ENCODE measurements at regions not wholly inside any gene's neighbourhood (a gene's known extent, or its start where the extent isn't known, plus 50 kb on each side); places are given as distances from the start of the nearest gene placed in this dataset.
"Not testable (repeated sequence)": the region's sequence is repeated elsewhere in the genome, so short reads cannot be mapped to it uniquely, and the experiment has no call there.

DNA sequence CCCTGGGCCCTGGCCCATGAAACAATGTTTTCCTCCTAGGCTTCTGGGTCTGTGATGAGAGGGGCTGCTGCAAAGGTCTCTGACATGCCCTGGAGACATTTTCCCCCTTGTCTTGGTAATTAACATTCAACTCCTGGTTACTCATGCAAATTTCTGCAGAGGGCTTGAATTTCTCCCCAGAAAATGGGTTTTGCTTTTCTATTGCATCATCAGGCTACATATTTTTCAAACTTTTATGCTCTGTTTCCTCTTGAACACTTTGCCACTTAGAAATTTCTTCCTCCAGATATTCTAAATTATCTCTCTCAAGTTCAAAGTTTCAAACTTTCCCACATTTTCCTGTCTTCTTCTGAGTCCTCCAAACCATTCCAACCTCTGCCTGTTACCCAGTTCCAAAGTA, 98.2 kb upstream of the TCF21 start:
- DNase-seq (ENCODE audit: low spot score): not testable (repeated sequence)

DNA sequence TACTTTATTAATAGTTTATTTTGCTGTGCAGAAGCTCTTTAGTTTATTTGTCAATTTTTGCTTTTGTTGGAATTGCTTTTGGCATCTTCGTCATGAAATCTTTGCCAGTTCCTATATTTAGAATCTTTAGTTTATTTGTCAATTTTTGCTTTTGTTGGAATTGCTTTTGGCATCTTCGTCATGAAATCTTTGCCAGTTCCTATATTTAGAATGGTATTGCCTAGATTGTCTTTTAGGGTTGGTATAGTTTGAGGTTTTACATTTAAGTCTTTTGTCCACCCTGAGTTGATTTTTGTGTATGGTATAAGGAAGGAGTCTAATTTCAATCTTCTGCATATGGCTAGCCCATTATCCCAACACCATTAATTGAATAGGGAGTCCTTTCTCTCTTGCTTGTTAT, 93.9 kb upstream of the TCF21 start:
- not testable (repeated sequence) for DNase-seq (ENCODE audit: low spot score)

DNA sequence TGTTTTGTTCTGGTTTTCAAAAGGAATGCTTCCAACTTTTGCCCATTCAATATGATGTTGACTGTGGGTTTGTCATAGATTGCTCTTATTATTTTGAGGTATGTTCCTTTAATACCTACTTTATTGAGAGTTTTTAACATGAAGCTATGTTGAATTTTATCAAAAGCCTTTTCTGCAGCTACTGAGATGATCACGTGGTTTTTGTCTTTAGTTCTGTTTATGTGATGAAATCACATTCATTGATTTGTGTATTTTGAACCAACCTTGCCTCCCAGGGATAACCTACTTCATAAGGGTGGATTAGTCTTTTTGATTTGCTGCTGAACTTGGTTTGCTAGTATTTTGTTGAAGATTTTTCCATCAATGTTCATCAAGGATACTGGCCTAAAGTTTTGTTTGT, 92.7 kb upstream of the TCF21 start:
- DNase-seq (ENCODE audit: low spot score): no peak

DNA sequence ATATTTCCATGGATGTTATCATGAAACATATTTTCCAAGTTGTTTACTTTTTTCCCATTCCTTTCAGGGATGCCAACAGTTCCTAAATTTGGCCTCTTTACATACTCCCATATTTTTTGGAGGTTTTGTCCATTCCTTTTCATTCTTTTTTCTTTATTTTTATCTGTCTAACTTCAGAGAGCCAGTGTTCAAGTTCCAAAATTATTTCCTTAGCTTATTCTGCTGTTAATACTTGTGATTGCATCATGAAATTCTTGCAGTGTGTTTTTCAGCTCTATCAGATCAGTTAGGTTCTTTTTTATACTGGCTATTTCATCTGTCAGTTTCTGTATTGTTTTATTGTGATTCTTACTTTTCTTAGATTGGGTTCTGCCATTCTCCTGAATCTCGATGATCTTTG, 89.9 kb upstream of the TCF21 start:
- DNase-seq (ENCODE audit: low spot score): no peak

DNA sequence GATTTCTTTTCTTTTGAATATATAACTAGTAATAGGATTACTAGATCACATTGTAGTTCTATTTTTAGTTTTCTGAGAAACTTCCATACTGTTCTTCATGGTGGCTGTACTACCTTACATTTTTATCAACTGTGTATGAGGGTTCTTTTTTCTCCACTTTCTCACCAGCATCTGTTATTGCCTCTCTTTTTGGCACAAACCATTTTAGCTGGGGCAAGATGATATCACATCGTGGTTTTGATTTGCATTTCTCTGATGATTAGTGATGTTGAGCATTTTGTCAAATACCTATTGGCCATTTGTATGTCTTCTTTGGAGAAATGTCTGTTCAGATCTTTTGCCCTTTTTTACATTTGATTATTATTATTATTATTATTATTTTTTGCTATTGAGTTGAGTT, 86.1 kb upstream of the TCF21 start:
- DNase-seq (ENCODE audit: low spot score): no peak

DNA sequence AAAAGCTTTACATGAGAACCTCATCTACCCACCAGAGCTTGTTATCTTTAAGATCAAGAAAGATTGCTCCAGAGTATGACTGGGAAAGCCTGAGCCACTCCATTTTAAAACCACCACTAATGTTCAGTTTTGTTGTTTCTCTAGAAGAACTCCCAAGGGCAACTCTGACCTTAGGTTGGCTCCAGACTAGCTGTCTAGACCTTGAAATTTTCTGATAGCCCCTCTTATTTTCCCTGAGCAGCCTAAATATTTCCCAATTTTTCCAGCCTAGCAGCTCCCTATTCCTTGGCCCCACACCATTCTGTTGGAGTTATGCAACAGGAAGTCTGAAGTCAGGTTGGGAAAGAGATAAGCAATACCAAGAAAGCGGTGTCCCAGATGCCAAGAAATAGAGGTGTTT, 84.6 kb upstream of the TCF21 start:
- DNase-seq (ENCODE audit: low spot score): no peak

DNA sequence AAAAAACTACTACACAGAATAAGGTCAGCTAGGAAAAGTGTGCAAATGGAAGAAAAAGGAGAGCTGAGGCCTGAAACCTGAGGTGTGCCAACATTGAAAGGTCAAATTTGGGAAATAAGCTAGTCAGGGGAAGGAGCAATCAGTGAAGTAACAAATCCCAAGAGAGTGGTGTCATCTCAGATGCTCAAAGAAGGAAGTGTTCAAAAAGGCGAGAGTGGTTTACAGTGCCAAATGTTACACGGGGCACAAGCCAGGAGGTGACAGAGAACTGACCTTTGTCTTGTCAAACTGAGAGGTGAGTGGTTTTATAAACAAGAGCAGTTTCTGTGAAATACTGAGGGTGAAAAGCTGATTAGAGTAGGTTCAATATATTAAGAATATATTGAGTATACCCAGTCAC, 83.0 kb upstream of the TCF21 start:
- DNase-seq (ENCODE audit: low spot score): no peak

DNA sequence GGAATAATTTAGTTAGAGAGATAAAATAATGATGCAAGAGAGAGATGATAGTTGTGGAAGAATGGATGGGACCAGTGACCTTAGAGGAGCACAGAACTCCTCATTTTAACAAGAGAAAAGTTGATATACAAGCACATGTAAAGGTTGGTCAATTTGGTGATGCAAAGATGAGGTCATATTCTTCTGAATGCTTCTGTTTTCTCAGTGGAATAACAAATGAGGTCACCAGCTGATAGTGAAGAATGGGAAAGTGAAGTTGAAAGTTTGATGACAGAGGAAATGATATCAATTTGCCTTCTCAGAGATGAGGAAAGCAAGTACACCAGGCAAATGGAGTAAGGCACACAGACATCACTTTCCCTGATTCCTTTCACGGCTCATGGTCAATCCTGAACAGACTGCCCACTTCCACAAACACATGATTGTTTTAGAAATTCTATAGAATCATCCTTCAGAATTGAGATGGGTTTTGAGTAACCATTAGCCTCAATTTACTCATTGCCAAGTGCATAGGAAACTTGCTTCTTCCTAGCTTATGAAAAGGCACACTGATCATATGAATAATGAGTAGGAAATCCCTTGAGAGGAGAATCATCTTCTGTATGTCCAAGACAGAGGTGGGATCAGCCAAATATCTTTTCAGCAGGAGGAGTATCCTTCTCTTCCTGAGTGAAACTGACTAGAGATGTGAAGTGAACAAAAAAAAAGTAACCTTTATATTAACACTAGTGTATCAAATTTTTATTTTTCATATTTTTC, 82.4 kb upstream of the TCF21 start:
- no peak for DNase-seq (ENCODE audit: low spot score)

DNA sequence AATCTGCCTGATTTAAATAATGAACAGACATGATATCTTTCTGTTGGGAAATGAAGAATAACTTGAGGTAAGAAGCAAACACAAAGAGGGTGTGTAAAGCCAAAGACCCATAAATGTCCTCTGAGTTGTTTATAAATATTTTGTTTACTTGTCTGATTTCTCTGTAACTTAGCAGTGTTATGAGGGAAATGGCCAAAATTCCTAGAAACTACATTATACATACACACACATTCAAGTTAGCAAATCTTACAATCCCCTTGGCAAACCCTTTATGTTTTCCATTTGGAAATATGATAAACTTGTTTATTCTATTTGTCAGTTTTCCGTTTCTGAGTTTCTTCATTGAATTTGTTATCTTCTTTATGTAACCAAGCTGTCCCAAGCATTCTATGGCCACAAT, 81.4 kb upstream of the TCF21 start:
- no peak for DNase-seq (ENCODE audit: low spot score)

DNA sequence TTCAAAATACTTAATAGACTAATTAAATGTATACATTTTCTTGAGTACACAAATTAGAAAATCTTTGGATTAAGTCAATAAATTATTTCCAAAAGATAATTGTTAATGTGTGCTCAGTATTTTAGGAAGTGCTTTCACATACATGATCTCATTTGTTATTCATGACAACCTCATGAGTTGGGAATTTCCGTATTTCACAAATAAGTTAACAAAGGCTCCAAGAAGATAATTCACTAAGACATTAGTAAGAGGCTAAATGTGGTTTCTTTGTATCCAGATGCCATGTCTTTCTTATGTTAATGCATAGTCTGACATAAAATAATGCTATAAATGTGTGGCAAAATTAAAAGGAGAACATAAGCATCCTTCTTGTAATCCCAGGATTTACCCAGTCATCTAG, 79.5 kb upstream of the TCF21 start:
- no peak for DNase-seq (ENCODE audit: low spot score)

DNA sequence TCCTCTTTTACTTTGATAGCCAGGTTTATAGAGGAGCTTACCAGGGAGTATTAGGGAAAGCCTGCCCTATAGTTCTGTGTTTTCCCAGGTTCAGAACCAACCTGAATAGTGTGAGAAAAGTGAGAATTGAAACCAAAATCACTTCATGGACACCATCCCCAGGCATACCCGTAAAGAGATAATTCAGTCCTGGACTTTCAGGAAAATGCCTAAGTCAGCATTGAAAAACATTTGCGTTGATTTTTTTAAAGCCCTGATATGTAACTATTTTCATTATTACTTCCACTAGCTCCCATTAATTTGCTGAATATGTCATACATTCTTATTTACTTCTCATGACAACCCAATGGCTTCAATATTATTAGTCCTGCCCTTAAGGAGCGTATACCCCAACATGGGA, 77.4 kb upstream of the TCF21 start:
- no peak for DNase-seq (ENCODE audit: low spot score)

DNA sequence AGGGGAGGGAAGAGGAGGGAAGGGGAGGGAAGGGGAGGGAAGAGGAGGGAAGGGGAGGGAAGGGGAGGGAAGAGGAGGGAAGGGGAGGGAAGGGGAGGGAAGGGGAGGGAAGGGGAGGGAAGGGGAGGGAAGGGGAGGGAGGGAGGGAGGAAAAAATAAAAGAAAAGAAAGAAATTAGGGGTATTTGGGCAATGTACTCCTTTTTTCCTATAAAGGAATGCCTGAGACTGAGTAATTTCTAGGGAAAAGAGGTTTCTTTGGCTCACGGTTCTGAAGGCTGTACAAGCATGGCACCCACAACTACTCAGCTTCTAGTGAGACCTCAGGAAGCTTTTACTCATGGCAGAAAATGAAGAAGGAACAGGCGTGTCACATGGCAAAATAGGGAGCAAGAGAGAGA, 76.5 kb upstream of the TCF21 start:
- DNase-seq (ENCODE audit: low spot score): not testable (repeated sequence)

DNA sequence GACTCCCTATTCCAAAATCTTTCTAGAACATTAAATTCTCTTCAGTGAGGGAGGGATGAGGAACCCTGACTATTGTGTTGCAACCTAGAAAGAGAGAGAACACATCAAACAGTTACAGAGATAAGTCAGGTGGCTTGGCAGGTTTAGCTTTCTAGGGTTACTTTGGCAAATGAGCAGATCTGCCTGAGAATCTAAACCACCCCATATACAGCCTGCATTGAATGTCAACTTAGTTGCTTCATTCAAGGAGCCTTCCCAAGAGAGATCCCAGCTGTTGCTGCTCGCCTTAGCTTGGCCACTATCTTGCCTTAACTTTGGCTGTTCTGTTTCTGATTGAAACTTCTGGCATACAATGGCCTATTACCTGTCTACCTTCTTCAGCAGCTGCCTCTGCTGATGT, 74.7 kb upstream of the TCF21 start:
- no peak for DNase-seq (ENCODE audit: low spot score)

DNA sequence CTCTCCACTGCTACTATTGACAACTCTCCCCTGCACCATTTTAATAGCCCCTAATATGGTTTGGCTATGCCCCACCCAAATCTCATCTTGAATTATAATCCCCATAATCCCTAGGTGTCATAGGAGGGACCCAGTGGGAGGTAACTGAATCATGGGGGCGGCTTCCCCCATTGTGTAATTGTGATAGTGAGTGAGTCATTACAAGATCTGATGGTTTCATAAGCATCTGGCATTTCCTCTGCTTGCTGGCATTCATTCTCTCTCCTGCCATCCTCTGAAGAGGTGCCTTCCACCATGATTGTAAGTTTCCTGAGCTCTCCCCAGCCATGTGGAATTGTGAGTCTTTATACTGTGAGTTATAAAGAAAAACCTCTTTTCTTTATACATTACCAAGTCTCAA, 74.1 kb upstream of the TCF21 start:
- no peak for DNase-seq (ENCODE audit: low spot score)

DNA sequence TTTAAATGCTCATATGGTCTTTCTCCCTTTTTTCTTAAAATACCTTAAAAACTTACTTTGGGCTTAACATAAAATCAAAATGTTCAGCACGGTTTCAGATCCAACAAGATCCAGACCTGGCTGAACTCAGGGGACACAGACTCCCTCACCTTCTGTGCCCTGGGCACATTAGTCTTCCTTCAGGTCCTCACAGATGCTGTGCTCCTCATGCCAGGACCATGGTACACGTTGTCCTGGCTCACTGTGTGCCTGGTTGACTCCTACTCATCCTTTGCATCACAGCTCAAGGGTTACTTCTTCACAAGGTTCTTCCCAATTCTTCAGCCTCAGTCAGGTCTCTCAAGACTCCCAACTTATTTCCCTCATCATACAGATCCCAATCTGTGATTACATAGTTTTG, 73.6 kb upstream of the TCF21 start:
- no peak for DNase-seq (ENCODE audit: low spot score)

DNA sequence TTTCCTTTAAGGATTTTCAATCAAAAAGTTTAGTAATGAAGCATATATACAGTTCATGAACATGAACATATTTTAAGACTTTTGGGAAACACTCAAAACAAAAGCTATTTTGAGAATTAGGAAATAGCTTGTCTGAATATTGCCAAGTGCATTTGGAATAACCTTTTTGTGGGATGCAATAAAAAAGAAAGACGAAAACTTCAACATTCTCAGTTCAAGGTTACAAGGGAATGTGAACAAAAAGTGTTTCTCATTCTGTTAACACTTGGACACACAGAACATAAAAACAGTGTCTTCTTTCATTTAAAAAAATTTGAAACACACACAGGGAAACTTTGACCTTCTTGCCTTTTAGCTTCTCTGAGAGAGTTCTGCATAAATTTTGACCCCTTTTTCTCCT, 72.7 kb upstream of the TCF21 start:
- DNase-seq (ENCODE audit: low spot score): no peak

DNA sequence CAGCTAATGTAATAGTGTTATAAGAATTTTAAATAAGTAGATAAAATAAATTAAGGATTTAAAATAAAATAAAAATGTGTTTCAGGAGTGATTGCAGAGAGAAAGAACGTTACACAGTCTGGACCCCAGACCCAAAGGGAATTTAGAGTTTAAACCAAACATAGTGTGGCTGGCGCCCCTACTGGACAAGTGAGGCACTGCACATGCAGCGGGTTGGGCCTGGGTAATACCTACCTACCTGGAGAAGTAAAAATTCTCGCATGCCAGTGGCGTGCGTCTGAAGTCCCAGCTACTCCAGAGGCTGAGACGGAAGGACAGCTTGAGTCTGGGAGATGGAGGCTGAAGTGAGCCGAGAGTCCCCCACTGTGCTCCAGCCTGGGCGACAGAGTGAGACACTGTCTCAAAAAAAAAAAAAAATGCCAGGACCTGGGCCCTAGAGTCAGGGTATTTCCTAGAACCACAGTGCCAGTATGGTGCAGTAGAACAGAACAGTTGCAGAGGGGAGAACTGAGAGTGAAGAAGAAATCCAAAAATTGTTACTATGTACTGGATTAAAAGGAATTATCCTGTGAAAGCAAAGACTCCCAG, 71.4 kb upstream of the TCF21 start:
- no peak for DNase-seq (ENCODE audit: low spot score)

DNA sequence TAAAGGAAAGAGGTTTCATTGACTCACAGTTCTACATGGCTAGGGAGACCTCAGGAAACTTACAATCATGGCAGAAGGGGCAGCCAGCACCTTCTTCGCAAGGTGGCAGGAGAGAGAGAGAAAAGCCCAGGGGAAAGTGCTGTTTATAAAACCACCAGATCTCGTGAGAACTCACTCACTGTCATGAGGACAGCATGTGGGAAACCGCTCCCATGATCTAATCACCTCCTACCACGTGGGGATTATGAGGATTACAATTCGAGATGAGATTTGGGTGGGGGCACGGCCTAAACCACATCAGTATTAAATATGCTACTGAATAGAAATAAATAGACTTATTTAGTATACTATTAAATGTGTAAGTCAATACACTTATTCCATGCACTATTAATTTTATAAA, 70.6 kb upstream of the TCF21 start:
- no peak for DNase-seq (ENCODE audit: low spot score)

DNA sequence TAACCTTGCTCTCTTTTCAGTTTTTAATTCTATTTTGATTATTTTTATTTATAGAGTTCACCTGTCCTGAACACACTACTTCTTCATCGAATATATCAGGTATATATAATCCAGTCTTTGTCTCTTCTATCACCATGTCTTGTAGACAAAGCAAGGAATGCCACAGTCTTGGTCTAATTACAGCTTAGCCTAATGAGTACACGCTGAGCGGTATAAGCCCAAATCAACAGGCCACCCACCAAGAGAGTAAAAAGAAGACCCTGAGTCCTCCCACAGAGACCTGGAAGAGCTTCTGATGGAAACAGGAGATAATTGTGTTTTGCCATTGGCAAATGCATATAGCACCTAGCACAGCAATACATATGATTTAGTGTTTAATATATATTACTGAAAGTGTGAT, 68.7 kb upstream of the TCF21 start:
- DNase-seq (ENCODE audit: low spot score): no peak

DNA sequence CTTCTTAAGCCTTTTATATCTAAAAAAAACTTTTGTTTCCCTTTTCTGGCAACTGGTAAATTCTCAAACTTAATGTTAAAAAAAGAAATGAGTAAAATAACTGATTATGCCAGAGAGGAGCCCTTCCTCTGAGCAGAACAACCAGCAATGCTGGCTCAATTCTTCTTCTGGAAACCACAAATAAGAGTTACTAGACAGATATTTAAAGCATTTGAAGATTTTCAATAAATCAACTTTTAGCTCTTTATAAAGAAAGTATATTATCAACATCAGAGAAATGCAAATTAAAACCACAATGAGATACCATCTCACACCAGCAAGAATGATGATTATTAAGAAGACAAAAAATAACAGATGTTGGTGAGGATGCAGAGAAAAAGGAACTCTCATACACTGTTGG, 61.1 kb upstream of the TCF21 start:
- no peak for DNase-seq (ENCODE audit: low spot score)

DNA sequence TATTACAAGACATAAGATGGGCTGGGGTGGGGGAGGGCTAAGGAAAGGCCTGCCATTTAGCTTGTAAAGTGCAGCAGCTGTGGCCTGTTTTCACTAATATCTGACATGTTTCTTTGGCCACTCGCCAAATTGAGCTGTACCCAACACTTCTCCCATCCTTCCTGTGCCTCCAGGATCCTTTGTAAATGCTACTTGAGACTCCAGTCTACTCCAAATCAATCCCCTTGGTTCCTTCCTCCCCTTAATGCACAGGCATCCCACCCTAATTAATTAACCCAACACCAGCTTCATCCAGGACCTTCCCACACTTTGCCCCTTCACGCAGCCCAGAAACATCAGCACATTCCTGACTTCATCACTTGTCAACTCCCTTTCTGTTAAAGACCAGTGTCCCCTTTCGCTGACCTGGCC, 55.0 kb upstream of the TCF21 start:
- DNase-seq (ENCODE audit: low spot score): no peak

DNA sequence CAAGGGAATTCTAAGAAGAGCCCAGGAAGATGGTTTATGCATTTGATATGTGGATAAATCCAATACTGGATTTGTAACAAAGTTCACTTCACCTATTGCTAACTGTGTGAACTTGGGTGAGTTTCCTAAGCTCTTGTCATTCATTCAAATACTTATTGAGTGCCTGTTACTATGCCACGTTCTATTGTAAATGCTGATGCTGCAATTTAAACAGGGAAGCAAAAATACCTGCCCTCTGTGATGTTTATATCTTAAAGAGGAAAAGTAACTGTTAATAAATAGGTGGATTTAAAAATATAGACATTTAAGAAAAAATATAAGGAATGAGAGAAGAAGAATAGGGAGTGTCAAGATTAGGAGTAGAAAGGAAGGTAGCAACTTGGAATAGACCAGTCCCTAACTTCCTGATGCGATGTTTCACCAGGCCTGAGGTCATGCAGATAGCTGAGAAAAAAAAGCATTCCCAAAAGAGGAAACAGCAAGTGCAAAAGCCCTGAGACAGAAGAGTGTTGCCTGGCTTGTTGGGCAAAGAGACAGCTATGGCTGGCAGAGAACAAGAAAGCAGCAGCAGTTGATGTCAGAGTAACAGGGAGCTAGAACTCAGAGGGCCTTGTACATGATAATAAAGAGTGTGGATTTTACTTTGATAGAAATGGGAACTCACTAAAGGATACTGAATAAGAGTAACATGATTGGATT, 54.3 kb upstream of the TCF21 start:
- DNase-seq (ENCODE audit: low spot score): no peak

DNA sequence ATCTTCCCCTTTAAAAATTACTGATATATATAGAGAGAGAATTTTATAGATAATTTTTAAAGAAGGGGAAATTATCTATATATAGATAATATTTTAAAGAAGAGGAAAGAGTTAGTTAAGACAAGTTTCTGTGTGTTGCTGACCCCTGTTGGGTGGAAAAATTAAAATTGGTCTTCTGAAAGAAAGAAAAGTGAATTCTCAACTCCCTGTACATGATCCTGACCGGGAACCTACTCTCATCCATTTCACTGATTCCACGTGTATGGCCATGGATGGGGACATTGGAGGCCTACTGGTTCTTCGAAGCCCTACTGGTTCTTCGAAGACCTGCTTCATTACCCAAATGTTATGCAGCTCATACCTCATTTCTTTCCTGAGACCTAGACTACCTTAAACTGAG, 53.0 kb upstream of the TCF21 start:
- no peak for DNase-seq (ENCODE audit: low spot score)
